H9 (cell line): ENCODE measurements at regions not wholly inside any gene's neighbourhood (a gene's known extent, or its start where the extent isn't known, plus 50 kb on each side); places are given as distances from the start of the nearest gene placed in this dataset.
"Not testable (repeated sequence)": the region's sequence is repeated elsewhere in the genome, so short reads cannot be mapped to it uniquely, and the experiment has no call there.

Experiments used
- DNase-seq: peaks from one replicate; pipeline ENCODE4 v3.0.0-alpha.2; 2017
- H2AFZ ChIP-seq: one replicate; pipeline ENCODE4 v1.6.1; 2013; ENCODE audit warnings: mild to moderate bottlenecking, low read length, control low read depth, moderate library complexity
- H2AK5ac ChIP-seq: 2 replicates; pipeline ENCODE4 v1.6.1; 2013; ENCODE audit warnings: low read length, control low read depth, mixed read lengths; ENCODE audit not compliant: insufficient read length
- H2BK120ac ChIP-seq: one replicate; pipeline ENCODE4 v1.6.1; 2013; ENCODE audit warnings: low read depth, mild to moderate bottlenecking, low read length, control low read depth, inconsistent platforms; ENCODE audit not compliant: poor library complexity, severe bottlenecking
- H2BK12ac ChIP-seq: 2 replicates; pipeline ENCODE4 v1.6.1; 2013; ENCODE audit warnings: low read length, control low read depth, mixed read lengths, low read depth; ENCODE audit not compliant: insufficient read length
- H2BK15ac ChIP-seq: 2 replicates; pipeline ENCODE4 v1.6.1; 2013; ENCODE audit warnings: low read depth, low read length, control low read depth
- H2BK20ac ChIP-seq: one replicate; pipeline ENCODE4 v1.6.1; 2013; ENCODE audit warnings: low read depth, mild to moderate bottlenecking, low read length, control low read depth, inconsistent platforms; ENCODE audit not compliant: poor library complexity, severe bottlenecking
- H2BK5ac ChIP-seq: 2 replicates; pipeline ENCODE4 v1.6.1; 2013; ENCODE audit warnings: low read length, control low read depth, mixed read lengths; ENCODE audit not compliant: insufficient read length
- H3K14ac ChIP-seq: 2 replicates; pipeline ENCODE4 v1.6.1; 2013; ENCODE audit warnings: low read length, control low read depth; ENCODE audit not compliant: insufficient read depth
- H3K18ac ChIP-seq: 2 replicates; pipeline ENCODE4 v1.6.1; 2013; ENCODE audit warnings: low read depth, mild to moderate bottlenecking, mixed read lengths, low read length, control low read depth; ENCODE audit not compliant: insufficient read length
- H3K23ac ChIP-seq: 2 replicates; pipeline ENCODE4 v1.6.1; 2013; ENCODE audit warnings: low read length, control low read depth, mixed read lengths, low read depth; ENCODE audit not compliant: insufficient read length
- H3K23me2 ChIP-seq: 2 replicates; pipeline ENCODE4 v1.6.1; 2013; ENCODE audit warnings: low read depth, mild to moderate bottlenecking, mixed read lengths, low read length, control low read depth; ENCODE audit not compliant: insufficient read length, poor library complexity, severe bottlenecking
- H3K27ac ChIP-seq: 2 replicates; pipeline ENCODE4 v1.5.1; 2013; ENCODE audit warnings: low read length, control low read depth, mixed read lengths, low read depth; ENCODE audit not compliant: insufficient read length
- H3K27me3 ChIP-seq: 2 replicates; pipeline ENCODE4 v1.6.1; 2013; ENCODE audit warnings: low read length, control low read depth, inconsistent platforms; ENCODE audit not compliant: insufficient read depth
- H3K4ac ChIP-seq: 2 replicates; pipeline ENCODE4 v1.6.1; 2013; ENCODE audit warnings: low read depth, mild to moderate bottlenecking, control low read depth, inconsistent platforms, low read length, moderate library complexity
- H3K4me1 ChIP-seq: 2 replicates; pipeline ENCODE4 v1.6.1; 2013; ENCODE audit warnings: low read length, control low read depth, inconsistent platforms; ENCODE audit not compliant: insufficient read depth
- H3K4me2 ChIP-seq: 2 replicates; pipeline ENCODE4 v1.6.1; 2013; ENCODE audit warnings: low read length, control low read depth, mixed read lengths; ENCODE audit not compliant: insufficient read length, insufficient read depth
- H3K56ac ChIP-seq: 2 replicates; pipeline ENCODE4 v1.6.1; 2013; ENCODE audit warnings: low read depth, mild to moderate bottlenecking, mixed read lengths, low read length, control low read depth; ENCODE audit not compliant: insufficient read length
- H3K79me1 ChIP-seq: 2 replicates; pipeline ENCODE4 v1.6.1; 2013; ENCODE audit warnings: low read depth, mild to moderate bottlenecking, moderate library complexity, low read length, control low read depth, inconsistent platforms; ENCODE audit not compliant: insufficient read depth, poor library complexity, severe bottlenecking
- H3K79me2 ChIP-seq: 2 replicates; pipeline ENCODE4 v1.6.1; 2013; ENCODE audit warnings: low read length, control low read depth, inconsistent platforms; ENCODE audit not compliant: insufficient read depth
- H3K9ac ChIP-seq: 2 replicates; pipeline ENCODE4 v1.6.1; 2013; ENCODE audit warnings: low read length, control low read depth, mixed read lengths; ENCODE audit not compliant: insufficient read length; ENCODE audit errors: extremely low read depth
- H3K9me3 ChIP-seq: one replicate; pipeline ENCODE4 v1.6.1; 2013; ENCODE audit warnings: low read depth, low read length, inconsistent platforms; ENCODE audit not compliant: control insufficient read depth
- H3T11ph ChIP-seq: one replicate; pipeline ENCODE4 v1.6.1; 2013; ENCODE audit warnings: mild to moderate bottlenecking, low read length, control low read depth, inconsistent platforms
- H4K20me1 ChIP-seq: one replicate; pipeline ENCODE4 v1.6.1; 2013; ENCODE audit not compliant: control insufficient read depth, insufficient read length, insufficient read depth
- H4K5ac ChIP-seq: 2 replicates; pipeline ENCODE4 v1.6.1; 2013; ENCODE audit warnings: low read depth, mild to moderate bottlenecking, mixed read lengths, low read length, control low read depth; ENCODE audit not compliant: insufficient read length
- H4K8ac ChIP-seq: replicated peaks from 2 replicates; pipeline ENCODE4 v1.6.1; 2013; ENCODE audit warnings: low read length, control low read depth, mixed read lengths, low read depth; ENCODE audit not compliant: insufficient read length
- H4K91ac ChIP-seq: 2 replicates; pipeline ENCODE4 v1.6.1; 2013; ENCODE audit warnings: low read depth, mild to moderate bottlenecking, moderate library complexity, mixed read lengths, low read length, control low read depth; ENCODE audit not compliant: insufficient read length
- H3K27ac Mint-ChIP-seq, 3 experiments: 2 replicates in 2 of 3; 3 replicates in 1 of 3; pipeline ENCODE4 v1.8.0; 2020 to 2021; ENCODE audit warnings: mixed read lengths in 3 of 3, mild to moderate bottlenecking in 1 of 3, moderate library complexity in 1 of 3
- H3K27me3 Mint-ChIP-seq: 2 replicates; pipeline ENCODE4 v1.8.0; 2021; ENCODE audit warnings: low read depth, mild to moderate bottlenecking, moderate library complexity, mixed read lengths
- H3K36me3 Mint-ChIP-seq, 3 experiments: 2 replicates in 2 of 3; 3 replicates in 1 of 3; pipeline ENCODE4 v1.8.0; 2020 to 2021; ENCODE audit warnings: low read depth in 3 of 3, mixed read lengths in 3 of 3; ENCODE audit not compliant: insufficient read depth in 1 of 3
- H3K4me1 Mint-ChIP-seq, 2 experiments: 2 replicates each; pipeline ENCODE4 v1.8.0; 2020; ENCODE audit warnings: mixed read lengths in 2 of 2
- H3K4me3 Mint-ChIP-seq, 2 experiments: 2 replicates in 1 of 2; 3 replicates in 1 of 2; pipeline ENCODE4 v1.8.0; 2020 to 2021; ENCODE audit warnings: mild to moderate bottlenecking in 2 of 2, mixed read lengths in 2 of 2, moderate library complexity in 1 of 2
- H3K9me3 Mint-ChIP-seq, 2 experiments: 2 replicates in 1 of 2; 3 replicates in 1 of 2; pipeline ENCODE4 v1.8.0; 2020; ENCODE audit warnings: mild to moderate bottlenecking in 2 of 2, mixed read lengths in 2 of 2, moderate library complexity in 1 of 2
- WGBS: extraction: QIAGEN DNeasy Blood & Tissue Kit; methylation state at CpG from one replicate; pipeline ENCODE4 v1.1.7; 2013; ENCODE audit warnings: missing lambda C conversion rate, low lambda C conversion rate, mixed read lengths; ENCODE audit not compliant: insufficient read length; ENCODE audit errors: extremely low coverage; 5-methylcytosine and 5-hydroxymethylcytosine counted together

DNA sequence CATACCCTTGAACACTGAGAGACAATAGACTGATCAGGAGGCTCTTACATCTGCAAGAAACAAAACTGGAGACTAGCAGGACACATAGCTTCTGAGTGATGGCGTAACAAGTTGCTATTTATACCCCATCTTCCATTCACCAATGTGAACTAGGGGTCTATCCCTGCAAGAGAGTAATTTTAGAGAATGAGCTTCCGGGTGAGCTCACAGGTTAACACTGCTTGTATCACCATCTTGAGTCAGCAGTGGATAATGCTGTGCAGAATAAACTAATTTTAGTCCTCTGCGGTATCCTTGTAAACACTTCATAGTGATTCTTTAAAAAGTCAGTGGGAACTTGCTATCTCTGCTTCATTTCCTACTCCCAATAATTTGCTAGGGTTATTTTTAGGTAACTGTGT is 55.0 kb upstream of the CCN1 start:
- H3K4me2 ChIP-seq, H2AFZ ChIP-seq, H3K27me3 ChIP-seq, H4K20me1 ChIP-seq, H3K36me3 Mint-ChIP-seq, H3K56ac ChIP-seq, H3K18ac ChIP-seq, H4K8ac ChIP-seq, H2BK5ac ChIP-seq, H4K5ac ChIP-seq, H4K91ac ChIP-seq, DNase-seq, H3K23me2 ChIP-seq, H3K23ac ChIP-seq, H3K9me3 ChIP-seq, H3K9ac ChIP-seq, H3K4me3 Mint-ChIP-seq, H2BK20ac ChIP-seq, H3K14ac ChIP-seq, H3K27ac Mint-ChIP-seq, H3K4ac ChIP-seq, H2AK5ac ChIP-seq, H2BK15ac ChIP-seq, H3K9me3 Mint-ChIP-seq, H3K27me3 Mint-ChIP-seq, H3K4me1 ChIP-seq, H3K79me1 ChIP-seq, H2BK12ac ChIP-seq, H3K27ac ChIP-seq, H3K79me2 ChIP-seq, H3T11ph ChIP-seq, H2BK120ac ChIP-seq: not testable (repeated sequence)
- WGBS = no CpG with 5 or more reads among the region's 3 CpGs
- peaks cover 12% of the 10 kb centered on the region in 2 experiments for H3K4me1 Mint-ChIP-seq

DNA sequence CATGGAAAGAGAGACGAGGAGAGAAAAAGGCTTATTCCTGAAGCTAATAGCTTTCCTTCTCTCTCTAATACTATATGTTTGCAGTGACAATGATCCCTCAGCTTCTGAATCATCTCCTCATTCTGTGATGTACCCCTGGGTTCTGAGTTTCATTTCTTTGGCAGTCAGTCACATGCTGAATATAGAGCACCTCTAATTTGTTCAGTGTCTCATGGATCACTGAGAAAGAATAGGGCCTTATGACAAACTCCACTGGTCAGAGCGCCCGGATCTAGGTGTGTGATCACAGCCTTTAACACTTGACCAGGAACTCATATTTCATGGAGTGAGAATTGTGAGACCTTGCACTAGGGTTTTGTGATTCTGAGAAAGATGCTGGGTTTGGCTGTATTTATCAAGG is 54.3 kb upstream of the CCN1 start:
- H2BK120ac ChIP-seq, H4K8ac ChIP-seq, H3K23me2 ChIP-seq, H3K27me3 ChIP-seq, DNase-seq, H3K4me1 ChIP-seq, H2BK15ac ChIP-seq, H2AFZ ChIP-seq, H3K14ac ChIP-seq, H3K9me3 ChIP-seq, H2AK5ac ChIP-seq, H3K9me3 Mint-ChIP-seq, H3K4me3 Mint-ChIP-seq, H3K27ac Mint-ChIP-seq, H3K18ac ChIP-seq, H2BK20ac ChIP-seq, H3K36me3 Mint-ChIP-seq, H4K20me1 ChIP-seq, H2BK12ac ChIP-seq, H2BK5ac ChIP-seq, H3K4me2 ChIP-seq, H3K9ac ChIP-seq, H3K56ac ChIP-seq, H3K4ac ChIP-seq, H3K23ac ChIP-seq, H3K79me2 ChIP-seq, H3K27ac ChIP-seq, H3K27me3 Mint-ChIP-seq, H3K79me1 ChIP-seq, H4K5ac ChIP-seq, H3T11ph ChIP-seq, H4K91ac ChIP-seq: not testable (repeated sequence)
- WGBS = no CpG with 5 or more reads among the region's 3 CpGs
- H3K4me1 Mint-ChIP-seq = peaks cover 12% of the 10 kb centered on the region in 2 experiments
